B cell (primary cell): ENCODE measurements at regions not wholly inside any gene's neighbourhood (a gene's known extent, or its start where the extent isn't known, plus 50 kb on each side); places are given as distances from the start of the nearest gene placed in this dataset.

Experiments
- ATAC-seq: fragments of 200-7000 bp; cut with Tn5 transposase; one replicate; pipeline ENCODE4 v1.10.0; 2021; ENCODE audit warnings: low read depth, mild to moderate bottlenecking, moderate number of reproducible peaks, moderate library complexity
- CTCF ChIA-PET: fragments of 350-600 bp; sonication (Branson Sonifier 250); formaldehyde crosslinking; loops from one replicate; lab custom pipeline; 2021; ENCODE audit warnings: antibody characterized with exemption, inconsistent platforms; lab: Charles Lee
- POLR2A ChIA-PET: fragments of 350-600 bp; sonication (Branson Sonifier 250); formaldehyde crosslinking; loops from one replicate; lab custom pipeline; 2021; ENCODE audit warnings: antibody characterized with exemption; lab: Charles Lee
- DNase-seq: peaks from one replicate; pipeline ENCODE4 v3.0.0; 2013
- H2AFZ ChIP-seq: 2 replicates; pipeline ENCODE4 v1.6.1; 2012; ENCODE audit warnings: mild to moderate bottlenecking, low read depth, low read length; ENCODE audit not compliant: insufficient read depth, poor library complexity, severe bottlenecking
- H3K27ac ChIP-seq, 2 donors: 1 replicate in 1 of 2; 2 replicates in 1 of 2; pipeline ENCODE4 v1.5.1; 2012 to 2013; ENCODE audit warnings: low read length in 2 of 2, mild to moderate bottlenecking in 2 of 2, moderate library complexity in 1 of 2
- H3K27me3 ChIP-seq, 4 experiments: fragments of 200-600 bp in 1 of 4; sonication (generic) in 1 of 4; replicated peaks in 1 of 4; 1 replicate in 2 of 4; 2 replicates in 2 of 4; pipeline versions ENCODE4 v1.6.1 to v1.7.0; 2013 to 2016; ENCODE audit warnings: low read length in 3 of 4, mild to moderate bottlenecking in 2 of 4, mixed read lengths in 1 of 4, moderate library complexity in 1 of 4; ENCODE audit not compliant: insufficient read depth in 4 of 4, control insufficient read depth in 3 of 4; ENCODE audit errors: control extremely low read depth in 1 of 4
- H3K36me3 ChIP-seq, 2 experiments: replicated peaks in 1 of 2; 1 replicate in 1 of 2; 2 replicates in 1 of 2; pipeline versions ENCODE4 v1.6.1 to v1.7.1; 2013; ENCODE audit warnings: low read length in 1 of 2; ENCODE audit not compliant: insufficient read depth in 2 of 2, control insufficient read depth in 1 of 2; ENCODE audit errors: control extremely low read depth in 1 of 2, extremely low read depth in 1 of 2
- H3K4me1 ChIP-seq, 2 donors: fragments of 200-600 bp in 1 of 2; sonication (generic) in 1 of 2; 1 replicate in 1 of 2; 2 replicates in 1 of 2; pipeline versions ENCODE4 v1.5.1 to v1.6.1; 2013 to 2017; ENCODE audit warnings: low read length in 2 of 2; ENCODE audit not compliant: control insufficient read depth in 2 of 2, insufficient read depth in 2 of 2
- H3K4me2 ChIP-seq: replicated peaks from 2 replicates; pipeline ENCODE3; 2012; ENCODE audit warnings: mild to moderate bottlenecking, low read depth, low read length; ENCODE audit not compliant: poor library complexity, severe bottlenecking
- H3K4me3 ChIP-seq, 5 experiments: fragments of 200-600 bp in 1 of 5; sonication (generic) in 1 of 5; 1 replicate in 3 of 5; 2 replicates in 2 of 5; pipeline versions ENCODE4 v1.5.1 to v1.7.0; 2011 to 2016; ENCODE audit warnings: low read length in 4 of 5, mild to moderate bottlenecking in 4 of 5, low read depth in 2 of 5, control low read depth in 1 of 5, moderate library complexity in 1 of 5; ENCODE audit not compliant: insufficient read depth in 1 of 5; ENCODE audit errors: control extremely low read depth in 1 of 5, extremely low read depth in 1 of 5
- H3K79me2 ChIP-seq: fragments of 200-600 bp; sonication (generic); one replicate; pipeline ENCODE4 v1.6.0; 2016; ENCODE audit warnings: low read length; ENCODE audit not compliant: control insufficient read depth, insufficient read depth
- H3K9ac ChIP-seq: fragments of 200-600 bp; sonication (generic); 2 replicates; pipeline ENCODE4 v1.6.1; 2017; ENCODE audit warnings: mild to moderate bottlenecking, low read length, moderate library complexity
- H3K9me3 ChIP-seq, 3 donors: one replicate each; pipeline versions ENCODE4 v1.6.1 to v1.7.1; 2013; ENCODE audit warnings: low read length in 2 of 3; ENCODE audit not compliant: control insufficient read depth in 2 of 3, insufficient read depth in 1 of 3; ENCODE audit errors: control extremely low read depth in 1 of 3
- H4K20me1 ChIP-seq: 2 replicates; pipeline ENCODE4 v1.6.0; 2012; ENCODE audit warnings: mild to moderate bottlenecking, low read length; ENCODE audit not compliant: insufficient read depth, control insufficient read depth, poor library complexity, severe bottlenecking
- H3K27ac Mint-ChIP-seq: one replicate; pipeline ENCODE4 v1.8.0; 2021; ENCODE audit warnings: mixed read lengths
- H3K27me3 Mint-ChIP-seq: one replicate; pipeline ENCODE4 v1.8.0; 2021; ENCODE audit warnings: mixed read lengths
- H3K4me1 Mint-ChIP-seq: one replicate; pipeline ENCODE4 v1.8.0; 2021; ENCODE audit warnings: mixed read lengths
- H3K4me3 Mint-ChIP-seq: one replicate; pipeline ENCODE4 v1.8.0; 2021; ENCODE audit warnings: mixed read lengths
- H3K9me3 Mint-ChIP-seq: one replicate; pipeline ENCODE4 v1.8.0; 2022; ENCODE audit warnings: mixed read lengths; ENCODE audit not compliant: insufficient read depth
- EZH2 ChIP-seq: IDR thresholded peaks from 2 replicates; pipeline ENCODE4 v1.6.1; 2012; ENCODE audit warnings: borderline replicate concordance, low read depth, mild to moderate bottlenecking, moderate library complexity, low read length; ENCODE audit not compliant: insufficient read depth, poor library complexity, severe bottlenecking
- WGBS: methylation state at CpG from one replicate; pipeline ENCODE4 v1.1.5; 2013; ENCODE audit warnings: missing lambda C conversion rate; ENCODE audit not compliant: insufficient coverage; 5-methylcytosine and 5-hydroxymethylcytosine counted together
- intact Hi-C: fragments of 100-400 bp; cut with micrococcal nuclease; formaldehyde crosslinking; loops from one replicate; pipeline ENCODE4 v1.10.0; 2022
- TF ChIP-seq, protein P1 (sequence below): fragments of 200-600 bp; IDR thresholded peaks from one replicate; pipeline ENCODE4 v1.8.0; 2022; ENCODE audit warnings: antibody characterized with exemption, mild to moderate bottlenecking

- CTCF ChIA-PET, result no interaction called here
- Histone ChIP-seq H2AFZ (no peak overlapping the region), H3K27ac (no peak overlapping the region), H3K79me2 (no peaks in the 10 kb centered on the region), H3K4me1 (no peaks in the 10 kb centered on the region), H3K4me3 (no peak overlapping the region), H3K27me3 (peaks cover 0 to 5% (median 0%) of the 10 kb centered on the region in 4 experiments), H3K36me3 (no peaks in the 10 kb centered on the region), H4K20me1 (no peaks in the 10 kb centered on the region), H3K9ac (no peak overlapping the region), H3K9me3 (no peaks in the 10 kb centered on the region), H3K4me2 (no peak overlapping the region)
- no peaks in the 10 kb centered on the region for H3K9me3 Mint-ChIP-seq
- no peak for TF ChIP-seq EZH2
- TF ChIP-seq, protein P1, sequence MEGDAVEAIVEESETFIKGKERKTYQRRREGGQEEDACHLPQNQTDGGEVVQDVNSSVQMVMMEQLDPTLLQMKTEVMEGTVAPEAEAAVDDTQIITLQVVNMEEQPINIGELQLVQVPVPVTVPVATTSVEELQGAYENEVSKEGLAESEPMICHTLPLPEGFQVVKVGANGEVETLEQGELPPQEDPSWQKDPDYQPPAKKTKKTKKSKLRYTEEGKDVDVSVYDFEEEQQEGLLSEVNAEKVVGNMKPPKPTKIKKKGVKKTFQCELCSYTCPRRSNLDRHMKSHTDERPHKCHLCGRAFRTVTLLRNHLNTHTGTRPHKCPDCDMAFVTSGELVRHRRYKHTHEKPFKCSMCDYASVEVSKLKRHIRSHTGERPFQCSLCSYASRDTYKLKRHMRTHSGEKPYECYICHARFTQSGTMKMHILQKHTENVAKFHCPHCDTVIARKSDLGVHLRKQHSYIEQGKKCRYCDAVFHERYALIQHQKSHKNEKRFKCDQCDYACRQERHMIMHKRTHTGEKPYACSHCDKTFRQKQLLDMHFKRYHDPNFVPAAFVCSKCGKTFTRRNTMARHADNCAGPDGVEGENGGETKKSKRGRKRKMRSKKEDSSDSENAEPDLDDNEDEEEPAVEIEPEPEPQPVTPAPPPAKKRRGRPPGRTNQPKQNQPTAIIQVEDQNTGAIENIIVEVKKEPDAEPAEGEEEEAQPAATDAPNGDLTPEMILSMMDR, result no peak
- ATAC-seq, result no peak
- POLR2A ChIA-PET, result no interaction called here
- intact Hi-C loops, result no loop called here
- H3K27ac Mint-ChIP-seq, result no peak overlapping the region
- peaks cover 13% of the 10 kb centered on the region for H3K27me3 Mint-ChIP-seq
- H3K4me1 Mint-ChIP-seq, result no peaks in the 10 kb centered on the region
- no peak overlapping the region for H3K4me3 Mint-ChIP-seq
- 91% methylated on average over 4 of the region's 7 CpGs for WGBS
- no peak for DNase-seq
These were observed 108.2 kb upstream of the SALL4 start for GRCh38 chr20:51910321-51911050.

GRCh38 chr20:51906679-51907078, 104.4 kb upstream of the SALL4 start:
- no peak overlapping the region for H3K4me3 Mint-ChIP-seq
- DNase-seq, result no peak
- no peak for TF ChIP-seq EZH2
- TF ChIP-seq, protein P1, result no peak
- H4K20me1 ChIP-seq, result no peaks in the 10 kb centered on the region
- H3K4me1 ChIP-seq, result no peaks in the 10 kb centered on the region
- intact Hi-C loops, result no loop called here
- H3K27ac ChIP-seq, result no peak overlapping the region
- H3K9me3 ChIP-seq, result no peaks in the 10 kb centered on the region
- H3K9ac ChIP-seq, result no peak overlapping the region
- CTCF ChIA-PET, result no interaction called here
- POLR2A ChIA-PET, result no interaction called here
- no CpG with 5 or more reads among the region's 1 CpG for WGBS
- H3K4me2 ChIP-seq, result no peak overlapping the region
- H3K36me3 ChIP-seq, result no peaks in the 10 kb centered on the region
- H3K4me3 ChIP-seq, result no peak overlapping the region
- peaks cover 0 to 5% (median 0%) of the 10 kb centered on the region in 4 experiments for H3K27me3 ChIP-seq
- H3K4me1 Mint-ChIP-seq, result no peaks in the 10 kb centered on the region
- H3K9me3 Mint-ChIP-seq, result no peaks in the 10 kb centered on the region
- H3K79me2 ChIP-seq, result no peaks in the 10 kb centered on the region
- ATAC-seq, result no peak
- peaks cover 21% of the 10 kb centered on the region for H3K27me3 Mint-ChIP-seq
- H3K27ac Mint-ChIP-seq, result no peak overlapping the region
- no peak overlapping the region for H2AFZ ChIP-seq
